DMS 273 (cell line): ENCODE measurements at regions not wholly inside any gene's neighbourhood (a gene's known extent, or its start where the extent isn't known, plus 50 kb on each side); places are given as distances from the start of the nearest gene placed in this dataset.
"Not testable (repeated sequence)": the region's sequence is repeated elsewhere in the genome, so short reads cannot be mapped to it uniquely, and the experiment has no call there.

Experiments
- DNase-seq: peaks from one replicate; lab custom pipeline; 2025; ENCODE audit not compliant: unreplicated experiment; lab: John Stamatoyannopoulos, UW

- DNase-seq: no peak
Observed at GRCh38 chr2:153532140-153532539, 53.6 kb upstream of the RPRM start.

GRCh38 chr2:153533803-153534202 is 55.2 kb upstream of the RPRM start:
- not testable (repeated sequence) for DNase-seq

GRCh38 chr2:153534590-153534989 is 56.0 kb upstream of the RPRM start:
- DNase-seq: not testable (repeated sequence)

GRCh38 chr2:153536115-153536514 is 57.6 kb upstream of the RPRM start:
- DNase-seq: no peak

- not testable (repeated sequence) for DNase-seq
Observed at GRCh38 chr2:153538102-153538501, 59.5 kb upstream of the RPRM start.

GRCh38 chr2:153543635-153544071 is 65.1 kb upstream of the RPRM start:
- peak; percentile 21 for DNase-seq

GRCh38 chr2:153546358-153546757 is 67.8 kb upstream of the RPRM start:
- no peak for DNase-seq

GRCh38 chr2:153548536-153548935 is 70.0 kb upstream of the RPRM start:
- DNase-seq: no peak

GRCh38 chr2:153551698-153552097 is 73.1 kb upstream of the RPRM start:
- DNase-seq: no peak

GRCh38 chr2:153557211-153557610 is 78.6 kb upstream of the RPRM start:
- no peak for DNase-seq

GRCh38 chr2:153557714-153558113 is 79.2 kb upstream of the RPRM start:
- DNase-seq: no peak

- no peak for DNase-seq
Observed at GRCh38 chr2:153558247-153558646, 79.7 kb upstream of the RPRM start.

GRCh38 chr2:153567367-153567766 is 88.8 kb upstream of the RPRM start:
- DNase-seq: no peak

GRCh38 chr2:153568105-153568504 is 89.5 kb upstream of the RPRM start:
- DNase-seq: no peak

- DNase-seq: peak; percentile 16
Observed at GRCh38 chr2:153575171-153575853, 96.8 kb upstream of the RPRM start.

- DNase-seq: no peak
Observed at GRCh38 chr2:153584244-153584643, 105.7 kb upstream of the RPRM start.

GRCh38 chr2:153588408-153588807 is 109.8 kb upstream of the RPRM start:
- no peak for DNase-seq

GRCh38 chr2:153589586-153589985 is 111.0 kb upstream of the RPRM start:
- DNase-seq: no peak

- not testable (repeated sequence) for DNase-seq
Observed at GRCh38 chr2:153593086-153593485, 114.5 kb upstream of the RPRM start.

- peak; percentile 87 for DNase-seq
Observed at GRCh38 chr2:153595939-153596338, 117.4 kb upstream of the RPRM start.

GRCh38 chr2:153601812-153602211 is 123.2 kb upstream of the RPRM start:
- no peak for DNase-seq

- DNase-seq: no peak
Observed at GRCh38 chr2:153604133-153604532, 125.6 kb upstream of the RPRM start.

- DNase-seq: no peak
Observed at GRCh38 chr2:153606623-153607022, 128.1 kb upstream of the RPRM start.
